Epithelial cell of proximal tubule (primary cell): ENCODE measurements at regions not wholly inside any gene's neighbourhood (a gene's known extent, or its start where the extent isn't known, plus 50 kb on each side); places are given as distances from the start of the nearest gene placed in this dataset.

Source experiments
- DNase-seq: peaks from one replicate; pipeline ENCODE4 v3.0.0-alpha.2; 2011; ENCODE audit warnings: low read depth
- H3K4me3 ChIP-seq: 2 replicates; pipeline ENCODE4 v1.5.1; 2011; ENCODE audit warnings: low read depth, mild to moderate bottlenecking, low read length
- CTCF ChIP-seq: conservative IDR thresholded peaks from 2 replicates; pipeline ENCODE4 v1.5.1; 2012; ENCODE audit warnings: low read depth, mild to moderate bottlenecking, low read length

GRCh38 chrX:42089031-42089430, 165.7 kb upstream of the CASK start:
- no peak overlapping the region for H3K4me3 ChIP-seq
- no peak for TF ChIP-seq CTCF
- no peak for DNase-seq

GRCh38 chrX:42087960-42088359, 164.6 kb upstream of the CASK start:
- no peak for TF ChIP-seq CTCF
- H3K4me3 ChIP-seq, result no peak overlapping the region
- DNase-seq, result no peak

GRCh38 chrX:42085836-42086235, 162.5 kb upstream of the CASK start:
- no peak for TF ChIP-seq CTCF
- DNase-seq, result peak; percentile 73
- no peak overlapping the region for H3K4me3 ChIP-seq

GRCh38 chrX:42079968-42080367, 156.6 kb upstream of the CASK start:
- DNase-seq, result no peak
- no peak for TF ChIP-seq CTCF
- no peak overlapping the region for H3K4me3 ChIP-seq

GRCh38 chrX:42077675-42078074, 154.3 kb upstream of the CASK start:
- H3K4me3 ChIP-seq, result no peak overlapping the region
- no peak for DNase-seq
- no peak for TF ChIP-seq CTCF

- H3K4me3 ChIP-seq, result no peak overlapping the region
- TF ChIP-seq CTCF, result no peak
These were observed 151.7 kb upstream of the CASK start for GRCh38 chrX:42075032-42075431.

GRCh38 chrX:42073448-42073847, 150.1 kb upstream of the CASK start:
- no peak for DNase-seq
- H3K4me3 ChIP-seq, result no peak overlapping the region
- TF ChIP-seq CTCF, result no peak

More at GRCh38 chrX:42075032-42075431, 151.7 kb upstream of the CASK start:
- DNase-seq, result no peak
